Adrenal gland (tissue), 5 donors: ENCODE measurements at regions not wholly inside any gene's neighbourhood (a gene's known extent, or its start where the extent isn't known, plus 50 kb on each side); places are given as distances from the start of the nearest gene placed in this dataset.

Experiments used
- POLR2A ChIP-seq, 2 donors: fragments of 450-650 bp; IDR thresholded peaks; one replicate each; pipeline ENCODE4 v1.6.1; 2017; ENCODE audit warnings: antibody characterized with exemption in 2 of 2, mild to moderate bottlenecking in 2 of 2, moderate library complexity in 1 of 2
- TF ChIP-seq, protein P1 (sequence below), 6 experiments: fragments of 450-650 bp in 4 of 6; fragments of 200-600 bp in 2 of 6; sonication (generic) in 1 of 6; IDR thresholded peaks; 1 replicate in 5 of 6; 2 replicates in 1 of 6; pipeline versions ENCODE4 v1.5.1 to v1.8.0; 2016 to 2021; ENCODE audit warnings: antibody characterized with exemption in 6 of 6, mild to moderate bottlenecking in 2 of 6, moderate library complexity in 1 of 6
- donor health status: DM: no; HTN: no; CAD: no.

DNA sequence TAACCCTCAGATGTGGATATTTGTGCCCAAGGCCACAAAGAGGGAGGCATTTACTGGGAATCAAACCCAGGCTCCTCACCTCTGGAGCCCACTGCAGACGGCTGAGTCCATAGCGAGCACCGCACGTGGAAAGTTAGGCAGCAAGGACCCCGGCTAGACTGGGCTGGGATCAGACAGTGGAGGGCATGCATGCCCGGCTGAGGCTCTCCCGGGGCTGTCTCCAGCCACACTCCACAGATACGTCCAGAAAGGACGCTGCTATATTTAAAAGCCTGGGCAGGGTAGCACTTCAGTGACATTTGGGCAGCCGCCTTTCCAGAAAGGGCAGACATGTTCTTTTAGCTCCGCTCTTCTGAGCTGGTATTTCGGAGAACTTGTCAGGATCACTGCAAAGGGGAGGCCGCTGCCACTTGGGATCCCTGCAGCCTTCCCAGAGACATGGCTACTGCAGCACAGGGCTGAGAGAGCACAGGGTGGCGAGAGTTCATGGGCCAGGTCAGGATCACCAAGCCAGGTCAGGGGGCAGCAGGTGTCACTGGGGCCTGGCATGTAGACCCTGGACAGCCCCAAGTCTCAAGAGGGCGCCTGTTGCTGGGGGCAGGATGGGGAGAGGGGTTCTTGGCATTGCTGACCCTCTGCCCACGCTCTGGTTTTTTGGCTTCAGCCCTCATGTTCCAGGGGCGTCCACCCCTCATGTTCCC lies 121.7 kb downstream of the PHETA1 start:
- TF ChIP-seq, protein P1, sequence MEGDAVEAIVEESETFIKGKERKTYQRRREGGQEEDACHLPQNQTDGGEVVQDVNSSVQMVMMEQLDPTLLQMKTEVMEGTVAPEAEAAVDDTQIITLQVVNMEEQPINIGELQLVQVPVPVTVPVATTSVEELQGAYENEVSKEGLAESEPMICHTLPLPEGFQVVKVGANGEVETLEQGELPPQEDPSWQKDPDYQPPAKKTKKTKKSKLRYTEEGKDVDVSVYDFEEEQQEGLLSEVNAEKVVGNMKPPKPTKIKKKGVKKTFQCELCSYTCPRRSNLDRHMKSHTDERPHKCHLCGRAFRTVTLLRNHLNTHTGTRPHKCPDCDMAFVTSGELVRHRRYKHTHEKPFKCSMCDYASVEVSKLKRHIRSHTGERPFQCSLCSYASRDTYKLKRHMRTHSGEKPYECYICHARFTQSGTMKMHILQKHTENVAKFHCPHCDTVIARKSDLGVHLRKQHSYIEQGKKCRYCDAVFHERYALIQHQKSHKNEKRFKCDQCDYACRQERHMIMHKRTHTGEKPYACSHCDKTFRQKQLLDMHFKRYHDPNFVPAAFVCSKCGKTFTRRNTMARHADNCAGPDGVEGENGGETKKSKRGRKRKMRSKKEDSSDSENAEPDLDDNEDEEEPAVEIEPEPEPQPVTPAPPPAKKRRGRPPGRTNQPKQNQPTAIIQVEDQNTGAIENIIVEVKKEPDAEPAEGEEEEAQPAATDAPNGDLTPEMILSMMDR (IDR thresholded peaks at IDR 0.05): no peak
- TF ChIP-seq POLR2A (IDR thresholded peaks at IDR 0.05): no peak
